GM15510 (cell line): ENCODE measurements at regions not wholly inside any gene's neighbourhood (a gene's known extent, or its start where the extent isn't known, plus 50 kb on each side); places are given as distances from the start of the nearest gene placed in this dataset.

ENCODE experiments used
- POLR2A ChIP-seq: IDR thresholded peaks from 3 replicates; pipeline ENCODE4 v1.6.1; 2011; ENCODE audit warnings: borderline replicate concordance; ENCODE audit not compliant: insufficient read length; ENCODE audit errors: extremely low read depth

GRCh38 chr1:181160998-181161870 lies 72.7 kb downstream of the IER5 start:
- TF ChIP-seq POLR2A, result no peak

GRCh38 chr1:181163662-181164061 lies 75.2 kb downstream of the IER5 start:
- TF ChIP-seq POLR2A, result no peak

GRCh38 chr1:181166377-181167196 lies 78.1 kb downstream of the IER5 start:
- TF ChIP-seq POLR2A, result no peak

- no peak for TF ChIP-seq POLR2A
Measured at GRCh38 chr1:181169281-181169865, 80.9 kb downstream of the IER5 start.

DNA sequence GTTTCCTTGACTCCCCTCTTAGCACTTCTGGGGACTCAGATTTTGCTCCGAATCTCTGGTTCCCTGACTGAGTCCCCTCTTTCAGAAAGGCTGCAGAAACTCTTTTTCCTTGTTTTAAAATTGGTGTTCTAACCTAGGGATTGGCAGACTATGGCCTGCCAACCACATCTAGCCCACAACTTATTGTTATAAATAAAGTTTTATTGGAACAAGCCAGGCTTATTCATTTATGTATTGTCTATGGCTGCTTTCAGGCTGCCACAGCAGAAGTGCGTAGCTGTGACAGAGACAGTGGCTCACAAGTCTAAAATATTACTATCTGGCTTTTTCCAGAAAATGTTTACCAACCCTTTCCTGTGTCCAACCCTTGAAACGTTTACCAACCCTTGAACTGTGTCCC lies 81.7 kb downstream of the IER5 start:
- TF ChIP-seq POLR2A, result no peak

GRCh38 chr1:181172082-181172481 lies 83.6 kb downstream of the IER5 start:
- TF ChIP-seq POLR2A, result no peak

DNA sequence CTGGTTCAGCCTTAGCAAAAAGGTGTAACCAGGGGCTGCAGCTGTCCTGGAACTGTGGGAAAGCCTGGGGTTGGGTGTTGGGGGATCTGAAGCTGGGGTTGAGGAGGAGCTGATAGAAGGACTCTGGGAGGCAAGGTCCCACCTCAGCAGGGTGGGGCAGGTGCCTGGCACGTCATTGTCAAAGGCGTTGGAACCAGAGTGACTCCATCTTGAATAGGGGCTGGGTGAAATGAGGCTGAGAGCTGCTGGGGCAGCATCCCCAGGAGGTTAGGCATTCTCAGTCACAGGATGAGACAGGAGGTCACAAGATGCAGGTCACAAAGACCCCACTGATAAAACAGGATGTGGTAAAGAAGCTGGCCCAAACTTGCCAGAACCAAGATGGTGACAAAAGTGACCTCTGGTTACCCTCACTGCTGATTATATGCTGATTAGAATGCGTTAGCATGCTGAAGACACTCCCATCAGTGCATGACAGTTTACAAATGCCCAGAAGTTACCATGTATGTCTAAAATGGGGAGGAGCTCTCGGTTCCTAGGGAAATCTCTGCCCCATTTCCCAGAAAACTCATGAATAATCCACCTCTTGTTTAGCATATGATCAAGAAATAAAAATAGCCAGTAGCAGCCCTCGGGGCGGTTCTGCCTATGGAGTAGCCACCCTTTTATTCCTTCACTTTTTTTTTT lies 85.4 kb downstream of the IER5 start:
- no peak for TF ChIP-seq POLR2A

DNA sequence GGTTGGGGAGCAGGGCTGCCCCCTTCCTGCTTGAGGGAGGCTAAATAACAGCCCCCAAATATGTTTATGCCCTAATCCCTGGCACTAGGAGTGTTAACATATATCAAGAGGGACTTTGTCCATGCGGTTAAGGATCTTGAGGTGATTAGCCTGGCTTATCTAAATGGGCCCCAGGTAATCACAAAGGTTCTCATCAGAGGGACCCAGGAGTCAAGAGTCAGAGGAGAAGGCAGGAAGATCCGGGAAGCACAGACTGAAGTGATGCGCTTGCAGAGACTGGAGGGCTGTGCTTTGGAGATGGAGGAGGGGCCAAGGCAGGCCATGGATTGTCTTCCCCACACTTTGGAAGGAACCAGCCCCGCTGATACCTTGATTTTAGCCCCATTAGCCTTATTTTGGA lies 86.4 kb downstream of the IER5 start:
- TF ChIP-seq POLR2A, result no peak

- no peak for TF ChIP-seq POLR2A
Measured at GRCh38 chr1:181175356-181175910, 86.9 kb downstream of the IER5 start.

DNA sequence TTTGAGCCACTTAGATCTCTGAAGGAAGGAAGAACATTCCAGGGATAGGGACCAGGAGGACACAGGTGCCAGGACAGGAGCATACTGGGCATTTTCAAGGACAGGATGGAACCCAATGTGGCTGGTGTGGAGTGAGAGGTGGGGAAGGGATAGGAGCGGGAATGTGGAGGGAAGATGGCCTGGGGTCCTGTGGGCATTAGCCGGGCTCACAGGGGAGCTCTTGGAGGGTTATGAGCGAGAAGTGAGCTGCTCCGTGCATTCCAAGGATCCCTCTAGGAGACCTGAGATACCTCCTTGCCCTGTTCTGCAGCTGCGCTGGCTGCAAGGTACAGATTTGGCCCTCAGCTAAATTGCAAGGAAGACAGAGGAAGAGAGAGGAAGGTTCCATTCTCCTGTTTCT lies 87.5 kb downstream of the IER5 start:
- no peak for TF ChIP-seq POLR2A

DNA sequence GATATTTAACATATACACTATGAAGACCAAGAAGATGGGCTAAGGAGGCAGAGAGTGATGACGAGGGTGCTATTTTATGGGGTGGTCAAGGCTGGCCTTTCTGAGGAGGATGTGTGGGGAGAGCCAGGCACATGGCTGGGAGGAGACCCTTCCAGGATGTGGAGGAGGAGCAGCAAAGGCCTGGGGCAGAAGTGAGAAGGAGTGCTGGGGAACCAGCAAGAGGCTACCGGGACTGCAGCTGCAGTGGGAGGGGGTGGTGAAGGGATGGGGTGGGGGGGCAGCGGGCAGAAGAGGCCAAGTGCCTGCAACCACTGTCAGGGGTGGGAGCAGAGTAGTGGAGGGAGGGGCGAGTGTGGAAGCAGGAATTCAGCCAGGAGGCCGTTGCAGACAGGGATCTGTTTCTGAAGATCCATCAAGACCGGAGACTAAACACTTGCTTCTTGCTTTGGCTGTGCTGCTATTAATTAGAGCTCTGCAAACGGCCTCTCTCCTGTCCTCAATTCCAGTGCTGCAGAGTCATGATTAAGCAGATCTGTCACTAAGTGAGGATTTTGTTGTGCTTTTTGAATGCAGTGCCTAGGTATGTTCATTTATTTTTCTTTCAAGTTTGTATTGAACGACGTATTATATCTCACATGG lies 89.9 kb downstream of the IER5 start:
- TF ChIP-seq POLR2A, result no peak

DNA sequence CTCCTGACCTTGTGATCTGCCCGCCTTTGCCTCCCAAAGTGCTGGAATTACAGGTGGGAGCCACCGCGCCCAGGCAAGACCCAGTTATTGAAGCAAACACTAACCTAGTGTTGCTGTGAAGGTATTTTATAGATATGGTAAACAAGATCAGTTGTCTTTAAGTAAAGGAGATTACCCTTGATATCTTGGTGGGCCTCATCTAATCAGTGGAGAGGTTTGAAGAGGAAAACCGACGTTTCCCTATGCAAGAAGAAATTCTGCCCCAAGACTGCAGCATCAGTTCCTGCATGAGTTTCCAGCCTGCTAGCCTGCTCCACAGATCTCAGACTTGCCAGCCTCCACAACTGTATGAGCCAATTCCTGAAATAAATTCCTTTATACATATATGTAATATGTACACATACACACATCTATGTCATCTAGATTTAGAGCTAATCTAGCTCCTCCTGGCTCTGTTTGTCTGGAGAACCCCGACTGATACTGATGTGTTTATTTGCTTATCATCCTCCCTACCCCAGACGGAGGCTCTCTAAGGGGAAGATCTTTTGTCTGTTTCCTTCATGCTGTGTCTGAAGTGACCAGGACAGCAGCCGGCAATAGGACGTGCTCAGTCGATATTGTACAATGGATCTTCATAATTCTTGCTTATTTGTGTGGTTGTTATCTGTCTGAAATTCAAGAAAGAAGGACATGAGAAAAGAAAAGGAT lies 90.9 kb downstream of the IER5 start:
- no peak for TF ChIP-seq POLR2A

GRCh38 chr1:181179987-181180365 lies 91.5 kb downstream of the IER5 start:
- TF ChIP-seq POLR2A, result no peak

GRCh38 chr1:181180407-181181031 lies 92.0 kb downstream of the IER5 start:
- no peak for TF ChIP-seq POLR2A
